ENCODE measurements at regions not wholly inside any gene's neighbourhood (a gene's known extent, or its start where the extent isn't known, plus 50 kb on each side); places are given as distances from the start of the nearest gene placed in this dataset.

DNA sequence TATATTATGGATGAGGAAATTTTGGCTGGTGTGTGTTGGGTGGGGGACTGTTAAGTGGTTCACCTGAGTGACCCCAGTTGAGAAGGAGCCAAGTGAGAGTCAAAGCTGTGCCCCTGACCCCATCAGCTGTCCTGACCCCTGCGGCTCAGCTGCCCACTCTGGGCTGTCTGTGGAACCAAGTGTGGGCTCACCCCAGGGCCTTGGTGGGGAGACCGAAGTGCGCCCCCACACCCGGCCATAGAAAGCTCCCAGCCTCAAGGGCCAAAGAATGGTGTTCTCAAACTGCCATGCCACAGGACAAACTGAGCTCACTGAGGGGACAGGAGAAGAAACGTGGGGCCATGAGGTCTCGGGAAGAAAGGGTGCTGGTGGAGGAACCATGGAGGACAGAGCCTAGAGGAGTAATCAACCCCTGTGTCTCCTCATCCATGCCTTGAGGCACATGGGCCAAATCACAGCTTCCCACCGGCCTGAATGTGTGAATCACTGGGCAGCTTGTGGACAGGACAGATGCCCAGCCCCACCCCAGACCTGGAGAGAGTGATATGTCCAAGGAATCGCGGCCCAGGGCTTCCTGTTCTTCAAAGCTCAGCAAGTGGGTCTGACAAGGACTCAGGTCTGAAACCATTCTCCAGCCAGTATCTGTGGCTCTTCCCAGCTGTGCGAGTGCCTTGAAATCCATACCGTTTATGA is 86.2 kb upstream of the CACUL1 start:
- Histone ChIP-seq H3K4me1 (ENCODE audit: control insufficient read depth, low read depth, low read length) (no peaks in the 10 kb centered on the region), H3K9ac (ENCODE audit: low read length) (no peak overlapping the region), H3K27ac (ENCODE audit: low read length) (no peak overlapping the region), H3K9me3 (ENCODE audit: control insufficient read depth, low read depth, low read length) (no peaks in the 10 kb centered on the region), H3K27me3 (ENCODE audit: control insufficient read depth, insufficient read depth, low read length) (no peaks in the 10 kb centered on the region), H3K36me3 (ENCODE audit: control insufficient read depth, low read depth, low read length) (no peaks in the 10 kb centered on the region), H3K4me3 (ENCODE audit: low read length) (no peak overlapping the region)

- no peak overlapping the region for H3K4me3 ChIP-seq (ENCODE audit: low read length)
These were observed 87.3 kb upstream of the CACUL1 start for GRCh38 chr10:118841881-118842605.

DNA sequence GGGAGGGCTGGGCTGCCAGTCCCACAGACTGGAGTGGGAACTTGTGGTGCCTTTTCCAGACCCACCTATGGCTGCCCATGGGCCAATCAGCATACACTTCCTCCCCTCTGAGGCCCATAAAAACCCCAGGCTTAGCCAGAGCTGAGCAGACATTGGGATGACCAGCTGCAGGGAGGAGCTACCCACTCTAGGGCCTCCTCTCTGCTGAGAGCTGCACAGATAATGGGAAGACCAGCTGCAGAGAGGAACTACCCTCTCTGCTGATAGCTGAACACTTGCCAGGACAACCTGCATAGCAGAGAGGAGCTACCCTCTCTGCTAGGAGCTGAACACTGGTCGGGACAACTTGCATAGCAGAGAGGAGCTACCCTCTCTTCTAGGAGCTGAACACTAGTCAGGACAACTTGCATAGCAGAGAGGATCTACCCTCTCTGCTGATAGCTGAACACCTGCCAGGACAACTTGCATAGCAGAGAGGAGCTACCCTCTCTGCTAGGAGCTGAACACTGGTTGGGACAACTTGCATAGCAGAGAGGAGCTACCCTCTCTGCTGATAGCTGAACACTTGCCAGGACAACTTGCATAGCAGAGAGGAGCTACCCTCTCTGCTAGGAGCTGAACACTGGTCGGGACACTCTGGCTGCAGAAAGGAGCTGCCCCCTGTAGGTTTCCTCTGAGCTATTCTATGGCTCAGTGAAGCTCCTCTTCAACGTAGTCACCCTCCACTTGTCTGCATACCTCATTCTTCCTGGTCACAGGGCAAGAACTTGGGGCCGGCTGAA is 88.3 kb upstream of the CACUL1 start:
- Histone ChIP-seq H3K36me3 (ENCODE audit: control insufficient read depth, low read depth, low read length) (no peaks in the 10 kb centered on the region), H3K27ac (ENCODE audit: low read length) (no peak overlapping the region), H3K9me3 (ENCODE audit: control insufficient read depth, low read depth, low read length) (no peaks in the 10 kb centered on the region), H3K4me1 (ENCODE audit: control insufficient read depth, low read depth, low read length) (no peaks in the 10 kb centered on the region), H3K27me3 (ENCODE audit: control insufficient read depth, insufficient read depth, low read length) (no peaks in the 10 kb centered on the region), H3K9ac (ENCODE audit: low read length) (no peak overlapping the region), H3K4me3 (ENCODE audit: low read length) (no peak overlapping the region)

More at GRCh38 chr10:118841881-118842605, 87.3 kb upstream of the CACUL1 start:
- Histone ChIP-seq H3K27me3 (ENCODE audit: control insufficient read depth, insufficient read depth, low read length) (no peaks in the 10 kb centered on the region), H3K36me3 (ENCODE audit: control insufficient read depth, low read depth, low read length) (no peaks in the 10 kb centered on the region), H3K27ac (ENCODE audit: low read length) (no peak overlapping the region), H3K9ac (ENCODE audit: low read length) (no peak overlapping the region), H3K4me1 (ENCODE audit: control insufficient read depth, low read depth, low read length) (no peaks in the 10 kb centered on the region), H3K9me3 (ENCODE audit: control insufficient read depth, low read depth, low read length) (no peaks in the 10 kb centered on the region)

GRCh38 chr10:118843647-118844265 is 89.0 kb upstream of the CACUL1 start:
- Histone ChIP-seq H3K27ac (ENCODE audit: low read length) (no peak overlapping the region), H3K9me3 (ENCODE audit: control insufficient read depth, low read depth, low read length) (no peaks in the 10 kb centered on the region)

DNA sequence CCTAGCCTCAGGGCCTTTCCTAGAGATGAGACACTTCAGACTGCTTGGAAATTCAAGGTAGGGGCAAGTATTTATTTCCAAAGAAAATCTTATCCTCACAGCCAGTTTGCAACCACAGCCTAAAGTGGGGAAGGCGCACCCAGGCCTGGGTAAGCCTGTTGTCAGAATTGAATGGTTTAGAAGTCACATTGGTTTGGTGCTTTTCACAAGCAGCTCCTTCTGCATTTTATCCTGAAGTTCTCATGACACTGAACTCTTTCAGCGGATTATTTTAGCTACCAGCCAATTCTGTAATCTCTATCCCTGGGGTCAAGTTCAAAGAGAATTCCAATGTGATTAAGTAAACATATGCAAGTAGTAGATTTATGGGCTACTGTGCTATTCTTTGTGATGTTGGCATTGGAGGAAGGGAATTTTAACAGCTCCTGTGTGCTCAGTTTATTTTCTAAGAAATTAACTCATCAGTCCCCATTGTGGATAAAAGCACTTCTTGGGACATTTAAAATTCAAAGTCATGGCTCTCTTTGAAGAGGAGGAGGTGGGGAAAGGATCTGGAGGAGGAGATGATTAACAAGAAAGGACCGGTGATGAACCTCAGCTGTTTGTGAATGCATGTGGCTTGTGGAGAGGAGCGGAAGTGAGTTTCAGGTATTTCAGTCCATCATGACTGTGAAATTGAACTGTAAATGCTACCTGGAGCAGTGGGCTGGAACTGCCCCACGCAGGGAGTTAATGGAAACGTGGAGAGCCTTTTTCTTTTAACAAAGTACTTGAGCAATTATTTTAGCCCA is 90.2 kb upstream of the CACUL1 start:
- no peak overlapping the region for H3K27ac ChIP-seq (ENCODE audit: low read length)
- H3K4me1 ChIP-seq (ENCODE audit: control insufficient read depth, low read depth, low read length): no peaks in the 10 kb centered on the region
- H3K36me3 ChIP-seq (ENCODE audit: control insufficient read depth, low read depth, low read length): no peaks in the 10 kb centered on the region
- H3K9me3 ChIP-seq (ENCODE audit: control insufficient read depth, low read depth, low read length): no peaks in the 10 kb centered on the region
- no peak overlapping the region for H3K9ac ChIP-seq (ENCODE audit: low read length)
- no peaks in the 10 kb centered on the region for H3K27me3 ChIP-seq (ENCODE audit: control insufficient read depth, insufficient read depth, low read length)
- no peak overlapping the region for H3K4me3 ChIP-seq (ENCODE audit: low read length)

More at GRCh38 chr10:118843647-118844265, 89.0 kb upstream of the CACUL1 start:
- no peak overlapping the region for H3K9ac ChIP-seq (ENCODE audit: low read length)
- H3K4me1 ChIP-seq (ENCODE audit: control insufficient read depth, low read depth, low read length): no peaks in the 10 kb centered on the region
- no peaks in the 10 kb centered on the region for H3K27me3 ChIP-seq (ENCODE audit: control insufficient read depth, insufficient read depth, low read length)
- H3K36me3 ChIP-seq (ENCODE audit: control insufficient read depth, low read depth, low read length): no peaks in the 10 kb centered on the region
- no peak overlapping the region for H3K4me3 ChIP-seq (ENCODE audit: low read length)

DNA sequence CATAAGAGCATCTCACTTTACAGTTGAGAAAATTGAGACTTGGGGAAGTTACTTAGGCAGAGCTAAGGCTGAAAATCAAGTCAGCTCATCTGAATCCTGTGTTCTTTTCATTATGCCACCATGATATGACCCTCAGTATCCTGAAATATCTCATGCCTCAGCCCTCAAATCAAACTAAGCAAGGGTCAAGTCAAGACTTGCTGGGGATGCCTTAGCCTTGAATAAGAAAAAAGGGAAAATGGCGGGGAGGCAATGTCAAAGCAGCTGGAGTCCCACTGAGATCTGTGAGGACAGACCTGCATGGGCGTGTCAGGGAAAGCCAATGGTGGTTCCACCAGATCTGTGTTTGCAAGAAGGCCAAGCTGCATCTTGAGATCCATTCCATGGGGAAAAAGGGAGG is 91.0 kb upstream of the CACUL1 start:
- H3K4me1 ChIP-seq (ENCODE audit: control insufficient read depth, low read depth, low read length): no peaks in the 10 kb centered on the region
- no peak overlapping the region for H3K27ac ChIP-seq (ENCODE audit: low read length)
- no peak overlapping the region for H3K9ac ChIP-seq (ENCODE audit: low read length)
- H3K36me3 ChIP-seq (ENCODE audit: control insufficient read depth, low read depth, low read length): no peaks in the 10 kb centered on the region
- no peak overlapping the region for H3K4me3 ChIP-seq (ENCODE audit: low read length)
- H3K9me3 ChIP-seq (ENCODE audit: control insufficient read depth, low read depth, low read length): no peaks in the 10 kb centered on the region
- no peaks in the 10 kb centered on the region for H3K27me3 ChIP-seq (ENCODE audit: control insufficient read depth, insufficient read depth, low read length)

DNA sequence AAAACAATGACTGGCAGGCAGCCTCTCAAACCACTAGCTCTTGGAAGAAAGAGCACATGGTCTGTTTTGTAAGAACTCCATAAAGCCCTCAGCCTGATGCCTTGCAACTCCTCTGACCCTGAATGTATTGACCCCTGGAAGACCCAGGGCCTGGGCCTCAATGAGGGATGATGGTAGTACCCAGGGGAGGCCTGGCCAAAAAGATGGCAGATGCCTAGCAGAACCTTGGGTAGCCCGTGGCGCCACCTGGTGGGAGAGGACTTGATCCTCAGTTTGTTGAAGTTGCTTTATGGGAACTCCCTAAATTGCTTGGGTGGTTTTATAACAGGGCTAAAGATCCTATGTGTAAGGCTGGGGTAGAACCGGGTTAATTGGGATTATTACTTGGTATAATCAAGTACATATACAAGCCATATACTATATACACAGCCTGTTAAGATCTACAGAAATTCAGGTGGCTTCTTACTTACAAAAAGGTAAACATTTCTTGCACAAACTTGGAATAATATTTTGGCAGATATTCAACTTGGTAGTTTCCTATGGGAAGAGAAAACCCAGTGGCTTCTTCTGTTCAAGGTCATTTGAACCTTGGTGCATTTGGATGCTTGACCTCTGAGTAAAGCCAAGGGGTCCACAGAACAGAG is 95.8 kb upstream of the CACUL1 start:
- Histone ChIP-seq H3K4me3 (ENCODE audit: low read length) (no peak overlapping the region), H3K4me1 (ENCODE audit: control insufficient read depth, low read depth, low read length) (no peaks in the 10 kb centered on the region)

DNA sequence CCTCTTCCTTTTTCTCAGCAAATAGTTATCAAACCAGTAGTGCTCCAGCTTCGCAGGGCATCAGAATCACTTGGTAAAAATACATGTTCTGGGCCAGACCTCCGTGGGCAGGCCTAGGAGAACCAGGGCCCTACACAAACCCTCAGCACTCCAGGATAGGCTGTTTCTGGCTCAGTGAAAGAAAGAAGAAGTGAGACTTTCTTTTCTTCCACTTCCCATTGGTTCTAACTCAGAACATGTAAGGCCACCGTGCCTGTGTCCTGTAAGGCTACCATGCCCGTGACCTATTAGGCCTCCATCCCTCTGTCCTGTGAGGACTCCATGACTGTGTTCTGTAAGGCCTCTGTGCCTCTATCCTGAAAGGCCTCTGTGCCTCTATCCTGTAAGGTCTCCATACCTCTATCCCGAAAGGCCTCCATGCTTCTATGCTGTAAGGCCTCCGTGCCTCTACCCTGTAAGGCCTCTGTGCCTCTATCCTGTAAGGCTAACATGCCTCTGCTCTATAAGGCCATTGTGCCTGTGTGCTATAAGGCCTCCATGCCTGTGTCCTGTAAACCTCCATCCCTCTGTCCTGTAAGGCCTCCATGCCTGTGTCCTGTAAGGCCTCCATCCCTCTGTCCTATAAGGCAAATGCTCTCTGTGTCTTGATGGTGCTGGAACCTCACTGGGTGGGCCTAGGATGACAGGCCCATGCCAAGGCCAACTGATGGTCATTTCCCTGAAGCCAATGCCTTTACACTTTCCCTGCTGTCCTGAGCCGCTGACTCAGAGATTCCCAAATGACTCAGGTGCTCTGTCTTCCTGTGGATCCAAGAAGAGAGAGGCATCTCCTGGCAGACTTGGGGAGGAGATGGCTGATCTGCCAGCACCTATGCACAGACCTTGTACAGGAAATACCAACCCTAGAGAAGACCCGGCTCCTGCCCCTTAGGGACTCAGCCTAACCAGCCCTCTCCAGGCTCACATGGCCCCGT is 96.6 kb upstream of the CACUL1 start:
- Histone ChIP-seq H3K4me3 (ENCODE audit: low read length) (no peak overlapping the region), H3K9ac (ENCODE audit: low read length) (no peak overlapping the region), H3K27me3 (ENCODE audit: control insufficient read depth, insufficient read depth, low read length) (no peaks in the 10 kb centered on the region)

More for the DNA sequence above, 95.8 kb upstream of the CACUL1 start:
- Histone ChIP-seq H3K9ac (ENCODE audit: low read length) (no peak overlapping the region), H3K9me3 (ENCODE audit: control insufficient read depth, low read depth, low read length) (no peaks in the 10 kb centered on the region), H3K27ac (ENCODE audit: low read length) (no peak overlapping the region), H3K27me3 (ENCODE audit: control insufficient read depth, insufficient read depth, low read length) (no peaks in the 10 kb centered on the region), H3K36me3 (ENCODE audit: control insufficient read depth, low read depth, low read length) (no peaks in the 10 kb centered on the region)

GRCh38 chr10:118853916-118854315 is 99.1 kb upstream of the CACUL1 start:
- Histone ChIP-seq H3K9me3 (ENCODE audit: control insufficient read depth, low read depth, low read length) (no peaks in the 10 kb centered on the region), H3K27ac (ENCODE audit: low read length) (no peak overlapping the region), H3K4me1 (ENCODE audit: control insufficient read depth, low read depth, low read length) (no peaks in the 10 kb centered on the region), H3K36me3 (ENCODE audit: control insufficient read depth, low read depth, low read length) (no peaks in the 10 kb centered on the region), H3K27me3 (ENCODE audit: control insufficient read depth, insufficient read depth, low read length) (no peaks in the 10 kb centered on the region), H3K9ac (ENCODE audit: low read length) (no peak overlapping the region), H3K4me3 (ENCODE audit: low read length) (no peak overlapping the region)

More for the DNA sequence above, 96.6 kb upstream of the CACUL1 start:
- Histone ChIP-seq H3K27ac (ENCODE audit: low read length) (no peak overlapping the region), H3K9me3 (ENCODE audit: control insufficient read depth, low read depth, low read length) (no peaks in the 10 kb centered on the region), H3K36me3 (ENCODE audit: control insufficient read depth, low read depth, low read length) (no peaks in the 10 kb centered on the region), H3K4me1 (ENCODE audit: control insufficient read depth, low read depth, low read length) (no peaks in the 10 kb centered on the region)

GRCh38 chr10:118856106-118856505 is 101.3 kb upstream of the CACUL1 start:
- no peak overlapping the region for H3K4me3 ChIP-seq (ENCODE audit: low read length)
- H3K9ac ChIP-seq (ENCODE audit: low read length): no peak overlapping the region
- no peaks in the 10 kb centered on the region for H3K27me3 ChIP-seq (ENCODE audit: control insufficient read depth, insufficient read depth, low read length)
- no peaks in the 10 kb centered on the region for H3K9me3 ChIP-seq (ENCODE audit: control insufficient read depth, low read depth, low read length)
- H3K27ac ChIP-seq (ENCODE audit: low read length): no peak overlapping the region
- no peaks in the 10 kb centered on the region for H3K36me3 ChIP-seq (ENCODE audit: control insufficient read depth, low read depth, low read length)
- H3K4me1 ChIP-seq (ENCODE audit: control insufficient read depth, low read depth, low read length): no peaks in the 10 kb centered on the region
